Thoracic aorta (tissue), 2 donors: ENCODE measurements at regions not wholly inside any gene's neighbourhood (a gene's known extent, or its start where the extent isn't known, plus 50 kb on each side); places are given as distances from the start of the nearest gene placed in this dataset.
"Not testable (repeated sequence)": the region's sequence is repeated elsewhere in the genome, so short reads cannot be mapped to it uniquely, and the experiment has no call there.

Source experiments
- ATAC-seq: fragments of 150-250 bp; one replicate; pipeline ENCODE4 v1.8.0; 2017; ENCODE audit warnings: low read depth; ENCODE audit not compliant: insufficient number of reproducible peaks, low FRiP score
- DNase-seq: peaks from one replicate; pipeline ENCODE4 v3.0.0-alpha.2; 2020; ENCODE audit warnings: low spot score
- H3K27ac ChIP-seq, 2 donors: fragments of 200-600 bp; sonication (generic); 1 replicate in 1 of 2; 2 replicates in 1 of 2; pipeline ENCODE4 v1.5.1; 2016; ENCODE audit warnings: mild to moderate bottlenecking in 2 of 2, moderate library complexity in 2 of 2
- H3K27me3 ChIP-seq: fragments of 200-600 bp; sonication (generic); replicated peaks from 2 replicates; pipeline ENCODE4 v1.6.0; 2016; ENCODE audit warnings: mild to moderate bottlenecking; ENCODE audit not compliant: insufficient read depth
- H3K36me3 ChIP-seq: fragments of 200-600 bp; sonication (generic); one replicate; pipeline ENCODE4 v1.5.1; 2016
- H3K4me1 ChIP-seq, 2 donors: fragments of 200-600 bp; sonication (generic); 1 replicate in 1 of 2; 2 replicates in 1 of 2; pipeline versions ENCODE4 v1.5.1 to v1.6.0; 2016; ENCODE audit warnings: low read depth in 2 of 2, mild to moderate bottlenecking in 1 of 2; ENCODE audit not compliant: control insufficient read depth in 1 of 2
- H3K4me3 ChIP-seq: fragments of 200-600 bp; sonication (generic); 2 replicates; pipeline ENCODE4 v1.5.1; 2016; ENCODE audit warnings: mild to moderate bottlenecking
- H3K9me3 ChIP-seq: fragments of 200-600 bp; sonication (generic); 2 replicates; pipeline ENCODE4 v1.5.1; 2016
- CTCF ChIP-seq: fragments of 200-600 bp; sonication (generic); IDR thresholded peaks from one replicate; pipeline ENCODE4 v1.5.1; 2019; ENCODE audit warnings: antibody characterized with exemption

DNA sequence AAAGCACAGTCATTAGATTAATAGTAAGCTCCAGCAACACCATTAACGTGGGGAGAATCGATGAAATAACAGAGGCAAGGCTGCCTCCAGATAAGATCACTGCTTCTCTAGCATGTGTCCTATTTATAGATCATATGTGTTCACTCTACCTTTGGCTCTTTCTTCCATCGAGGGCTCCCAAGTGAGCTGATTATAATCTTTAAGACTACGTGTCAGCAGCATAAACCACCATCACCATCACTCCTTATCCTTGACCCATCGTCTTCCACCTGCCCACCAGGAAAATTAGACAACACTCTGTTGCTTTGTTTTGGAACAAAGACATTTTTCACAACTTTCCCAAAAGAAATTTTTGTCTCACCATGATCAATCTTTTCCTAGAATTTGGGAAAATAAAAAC, 71.2 kb upstream of the CARD11 start:
- H3K36me3 ChIP-seq = no peaks in the 10 kb centered on the region
- no peaks in the 10 kb centered on the region for H3K9me3 ChIP-seq
- no peak overlapping the region for H3K27ac ChIP-seq
- no peak overlapping the region for H3K4me3 ChIP-seq
- no peaks in the 10 kb centered on the region for H3K27me3 ChIP-seq
- no peak for DNase-seq
- H3K4me1 ChIP-seq = peaks cover 0 to 6% of the 10 kb centered on the region in 2 donors
- no peak for TF ChIP-seq CTCF
- no peak for ATAC-seq

GRCh38 chr7:3117081-3117480, 73.4 kb upstream of the CARD11 start:
- no peak overlapping the region for H3K4me3 ChIP-seq
- H3K27me3 ChIP-seq = no peaks in the 10 kb centered on the region
- no peak for TF ChIP-seq CTCF
- no peak overlapping the region for H3K27ac ChIP-seq
- no peak for ATAC-seq
- H3K9me3 ChIP-seq = no peaks in the 10 kb centered on the region
- H3K4me1 ChIP-seq = peaks cover 0 to 6% of the 10 kb centered on the region in 2 donors
- no peak for DNase-seq
- H3K36me3 ChIP-seq = no peaks in the 10 kb centered on the region

- Histone ChIP-seq H3K36me3 (no peaks in the 10 kb centered on the region), H3K27me3 (no peaks in the 10 kb centered on the region), H3K4me1 (peaks cover 0 to 6% of the 10 kb centered on the region in 2 donors), H3K27ac (no peak overlapping the region), H3K4me3 (peak overlapping the region; percentile 21), H3K9me3 (no peaks in the 10 kb centered on the region)
- no peak for TF ChIP-seq CTCF
- DNase-seq (no peak), ATAC-seq (no peak)
These were observed 74.0 kb upstream of the CARD11 start for GRCh38 chr7:3117488-3118231.

GRCh38 chr7:3119352-3119927, 75.8 kb upstream of the CARD11 start:
- H3K9me3 ChIP-seq, H3K27ac ChIP-seq, H3K27me3 ChIP-seq, H3K4me1 ChIP-seq, DNase-seq, H3K36me3 ChIP-seq, H3K4me3 ChIP-seq, ATAC-seq: not testable (repeated sequence)

- H3K4me1 ChIP-seq = peaks cover 0 to 6% of the 10 kb centered on the region in 2 donors
- ATAC-seq = no peak
These were observed 76.3 kb upstream of the CARD11 start for GRCh38 chr7:3119963-3120362.

More at GRCh38 chr7:3119963-3120362, 76.3 kb upstream of the CARD11 start:
- no peaks in the 10 kb centered on the region for H3K9me3 ChIP-seq
- no peak overlapping the region for H3K27ac ChIP-seq
- DNase-seq = no peak
- TF ChIP-seq CTCF = no peak
- H3K36me3 ChIP-seq = no peaks in the 10 kb centered on the region
- H3K4me3 ChIP-seq = no peak overlapping the region
- no peaks in the 10 kb centered on the region for H3K27me3 ChIP-seq
